ENCODE measurements at regions not wholly inside any gene's neighbourhood (a gene's known extent, or its start where the extent isn't known, plus 50 kb on each side); places are given as distances from the start of the nearest gene placed in this dataset.
"Not testable (repeated sequence)": the region's sequence is repeated elsewhere in the genome, so short reads cannot be mapped to it uniquely, and the experiment has no call there.

- Mint-ChIP-seq H3K27ac (no peak overlapping the region), H3K36me3 (no peaks in the 10 kb centered on the region), H3K27me3 (ENCODE audit: low read depth) (peaks cover 2% of the 10 kb centered on the region), H3K9me3 (peaks cover 3% of the 10 kb centered on the region), H3K4me3 (no peak overlapping the region), H3K4me1 (no peaks in the 10 kb centered on the region)
- DNase-seq (ENCODE audit: low spot score in 2 of 2, unreplicated experiment in 2 of 2), result no peak
- TF ChIP-seq, protein P1, sequence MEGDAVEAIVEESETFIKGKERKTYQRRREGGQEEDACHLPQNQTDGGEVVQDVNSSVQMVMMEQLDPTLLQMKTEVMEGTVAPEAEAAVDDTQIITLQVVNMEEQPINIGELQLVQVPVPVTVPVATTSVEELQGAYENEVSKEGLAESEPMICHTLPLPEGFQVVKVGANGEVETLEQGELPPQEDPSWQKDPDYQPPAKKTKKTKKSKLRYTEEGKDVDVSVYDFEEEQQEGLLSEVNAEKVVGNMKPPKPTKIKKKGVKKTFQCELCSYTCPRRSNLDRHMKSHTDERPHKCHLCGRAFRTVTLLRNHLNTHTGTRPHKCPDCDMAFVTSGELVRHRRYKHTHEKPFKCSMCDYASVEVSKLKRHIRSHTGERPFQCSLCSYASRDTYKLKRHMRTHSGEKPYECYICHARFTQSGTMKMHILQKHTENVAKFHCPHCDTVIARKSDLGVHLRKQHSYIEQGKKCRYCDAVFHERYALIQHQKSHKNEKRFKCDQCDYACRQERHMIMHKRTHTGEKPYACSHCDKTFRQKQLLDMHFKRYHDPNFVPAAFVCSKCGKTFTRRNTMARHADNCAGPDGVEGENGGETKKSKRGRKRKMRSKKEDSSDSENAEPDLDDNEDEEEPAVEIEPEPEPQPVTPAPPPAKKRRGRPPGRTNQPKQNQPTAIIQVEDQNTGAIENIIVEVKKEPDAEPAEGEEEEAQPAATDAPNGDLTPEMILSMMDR (IDR thresholded peaks at IDR 0.05; ENCODE audit: unreplicated experiment), result no peak
Observed at GRCh38 chr20:10114598-10114997, 79.8 kb downstream of the ANKEF1 start.

DNA sequence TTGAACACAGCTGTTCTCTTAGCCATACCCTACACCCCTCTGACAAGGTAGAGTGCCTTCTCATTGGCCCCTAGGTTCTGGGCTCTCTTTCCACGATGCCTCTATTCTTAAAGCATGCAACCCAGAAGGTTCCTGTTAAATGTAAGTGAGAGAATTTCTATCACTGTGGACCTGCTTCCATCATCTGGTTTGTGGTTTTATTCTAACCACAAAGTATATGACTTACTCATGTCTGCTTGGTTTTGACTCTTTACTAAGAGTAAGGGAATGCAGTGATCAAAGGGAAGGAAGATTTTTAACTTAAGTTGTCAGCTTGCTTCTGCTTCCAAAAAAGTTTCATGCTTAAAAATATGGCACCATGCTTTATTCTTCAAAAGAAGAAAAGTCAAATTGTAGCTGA lies 80.2 kb downstream of the ANKEF1 start:
- H3K4me3 Mint-ChIP-seq, result no peak overlapping the region
- H3K27ac Mint-ChIP-seq, result no peak overlapping the region
- H3K27me3 Mint-ChIP-seq (ENCODE audit: low read depth), result peaks cover 2% of the 10 kb centered on the region
- no peaks in the 10 kb centered on the region for H3K36me3 Mint-ChIP-seq
- TF ChIP-seq, protein P1 (IDR thresholded peaks at IDR 0.05; ENCODE audit: unreplicated experiment), result no peak
- DNase-seq (ENCODE audit: low spot score in 2 of 2, unreplicated experiment in 2 of 2), result no peak
- no peaks in the 10 kb centered on the region for H3K4me1 Mint-ChIP-seq
- H3K9me3 Mint-ChIP-seq, result peaks cover 3% of the 10 kb centered on the region

GRCh38 chr20:10119336-10119735 lies 84.5 kb downstream of the ANKEF1 start:
- Mint-ChIP-seq H3K27me3 (ENCODE audit: low read depth) (no peaks in the 10 kb centered on the region), H3K4me1 (no peaks in the 10 kb centered on the region), H3K4me3 (no peak overlapping the region), H3K36me3 (no peaks in the 10 kb centered on the region), H3K9me3 (peaks cover 27% of the 10 kb centered on the region), H3K27ac (no peak overlapping the region)
- TF ChIP-seq, protein P1 (IDR thresholded peaks at IDR 0.05; ENCODE audit: unreplicated experiment), result no peak
- DNase-seq (ENCODE audit: low spot score in 2 of 2, unreplicated experiment in 2 of 2), result no peak

GRCh38 chr20:10124883-10125282 lies 90.1 kb downstream of the ANKEF1 start:
- not testable (repeated sequence) for H3K36me3 Mint-ChIP-seq; H3K4me1 Mint-ChIP-seq; H3K4me3 Mint-ChIP-seq; H3K27ac Mint-ChIP-seq; DNase-seq (ENCODE audit: low spot score in 2 of 2, unreplicated experiment in 2 of 2); H3K27me3 Mint-ChIP-seq (ENCODE audit: low read depth)
- H3K9me3 Mint-ChIP-seq, result peaks cover 39% of the 10 kb centered on the region

- no peak overlapping the region for H3K4me3 Mint-ChIP-seq
- no peaks in the 10 kb centered on the region for H3K4me1 Mint-ChIP-seq
- H3K27me3 Mint-ChIP-seq (ENCODE audit: low read depth), result peaks cover 4% of the 10 kb centered on the region
- H3K36me3 Mint-ChIP-seq, result peaks cover 2% of the 10 kb centered on the region
- no peak for DNase-seq (ENCODE audit: low spot score in 2 of 2, unreplicated experiment in 2 of 2)
- TF ChIP-seq, protein P1 (IDR thresholded peaks at IDR 0.05; ENCODE audit: unreplicated experiment), result no peak
- H3K9me3 Mint-ChIP-seq, result peaks cover 39% of the 10 kb centered on the region
- H3K27ac Mint-ChIP-seq, result no peak overlapping the region
Observed at GRCh38 chr20:10125757-10126156, 91.0 kb downstream of the ANKEF1 start.

GRCh38 chr20:10129749-10130148 lies 88.9 kb upstream of the SNAP25 start:
- no peak for DNase-seq (ENCODE audit: low spot score in 2 of 2, unreplicated experiment in 2 of 2)
- peaks cover 6% of the 10 kb centered on the region for H3K27me3 Mint-ChIP-seq (ENCODE audit: low read depth)
- peaks cover 13% of the 10 kb centered on the region for H3K4me1 Mint-ChIP-seq
- no peak overlapping the region for H3K4me3 Mint-ChIP-seq
- TF ChIP-seq, protein P1 (IDR thresholded peaks at IDR 0.05; ENCODE audit: unreplicated experiment), result no peak
- H3K9me3 Mint-ChIP-seq, result peaks cover 11% of the 10 kb centered on the region
- no peaks in the 10 kb centered on the region for H3K36me3 Mint-ChIP-seq
- no peak overlapping the region for H3K27ac Mint-ChIP-seq

All from mesothelial cell of epicardium (in vitro differentiated cells).